ENCODE measurements at regions not wholly inside any gene's neighbourhood (a gene's known extent, or its start where the extent isn't known, plus 50 kb on each side); places are given as distances from the start of the nearest gene placed in this dataset.
"Not testable (repeated sequence)": the region's sequence is repeated elsewhere in the genome, so short reads cannot be mapped to it uniquely, and the experiment has no call there.

DNA sequence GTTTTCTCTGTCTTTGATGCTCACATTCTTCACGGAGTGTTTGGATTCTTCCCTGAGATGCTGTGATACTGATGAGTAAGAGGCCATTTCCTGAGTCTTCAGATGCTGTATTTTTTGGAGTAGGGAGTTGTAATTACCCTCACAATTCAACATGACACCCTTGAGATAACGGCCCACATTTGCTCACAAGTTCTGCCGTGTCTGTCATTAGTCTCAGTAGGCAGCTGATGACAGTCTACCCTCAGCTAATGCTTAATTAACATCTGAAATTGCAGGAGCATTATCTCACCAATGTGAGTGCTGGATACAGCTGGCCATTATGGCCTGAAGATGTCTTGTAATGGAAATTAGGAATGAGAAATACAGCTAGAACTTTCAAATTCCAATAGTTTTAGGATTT, 307.1 kb upstream of the ADCY2 start:
- DNase-seq (ENCODE audit: low spot score): no peak

DNA sequence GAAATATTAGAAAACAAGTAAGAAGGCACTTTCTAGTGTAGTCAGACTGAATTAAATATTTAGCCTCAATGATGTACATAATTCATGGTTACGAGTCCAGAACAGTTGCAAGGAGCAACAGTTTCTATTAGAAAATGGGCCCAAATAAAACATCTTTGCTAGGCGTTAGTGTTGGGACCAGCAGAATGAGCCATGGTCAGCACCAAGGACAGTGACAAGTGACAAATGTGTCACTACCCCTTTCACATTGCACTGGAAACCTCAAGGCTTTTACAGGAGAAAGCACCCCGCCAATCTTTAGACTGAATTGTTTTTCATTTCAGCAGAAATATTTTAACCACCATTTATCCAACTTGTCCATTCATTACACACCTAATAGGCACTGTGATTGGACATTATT, 301.3 kb upstream of the ADCY2 start:
- DNase-seq (ENCODE audit: low spot score): no peak

DNA sequence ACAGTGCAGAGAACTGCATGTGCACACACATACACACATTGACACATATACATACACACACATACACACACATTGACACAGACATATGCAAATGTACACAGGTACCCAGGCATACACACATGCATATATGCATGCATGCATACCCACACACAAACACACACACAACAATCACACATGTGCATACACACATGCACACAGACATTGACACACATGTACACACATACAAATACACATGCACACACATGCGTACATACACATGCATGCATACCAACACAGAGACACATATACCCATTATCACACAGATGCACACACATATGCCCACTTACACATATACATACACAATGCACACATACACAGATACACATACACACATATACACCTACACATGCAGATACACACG, 299.6 kb upstream of the ADCY2 start:
- no peak for DNase-seq (ENCODE audit: low spot score)

DNA sequence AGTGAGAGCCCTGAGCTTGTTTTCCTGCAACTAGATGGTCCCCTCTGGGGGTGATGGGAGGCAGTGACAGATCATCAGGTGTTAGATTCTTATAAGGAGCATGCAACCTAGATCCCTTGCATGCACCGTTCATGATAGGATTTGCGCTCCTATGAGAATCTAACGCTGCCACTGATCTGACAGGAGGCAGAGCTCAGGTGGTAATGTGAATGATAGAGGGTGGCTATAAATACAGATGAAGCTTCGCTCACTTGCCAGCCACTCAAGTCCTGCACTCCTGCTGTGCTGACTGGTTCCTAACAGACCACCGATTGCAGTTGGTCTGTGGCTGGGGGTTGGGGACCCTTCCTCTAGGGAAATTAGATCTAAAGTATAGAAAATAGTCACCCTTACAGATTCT, 290.6 kb upstream of the ADCY2 start:
- no peak for DNase-seq (ENCODE audit: low spot score)

DNA sequence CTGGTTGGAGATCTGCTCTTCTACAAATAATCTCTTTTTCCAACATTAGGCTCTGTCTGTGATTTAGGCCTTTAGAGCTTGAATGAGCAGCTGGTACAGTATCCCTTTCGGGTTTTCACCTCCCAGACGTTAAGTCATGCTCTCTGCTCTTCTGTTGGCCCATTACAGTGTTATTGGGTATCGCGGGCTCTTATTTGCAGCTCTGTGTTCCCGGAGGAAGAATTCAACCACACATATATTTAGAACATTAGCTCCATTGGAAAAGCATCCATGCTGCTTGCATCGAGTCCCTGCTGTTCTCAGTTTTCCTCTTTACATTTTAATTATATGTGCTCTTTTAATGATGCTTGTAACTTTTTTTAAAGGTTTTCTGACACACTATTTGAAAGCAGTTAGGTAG, 278.0 kb upstream of the ADCY2 start:
- no peak for DNase-seq (ENCODE audit: low spot score)

DNA sequence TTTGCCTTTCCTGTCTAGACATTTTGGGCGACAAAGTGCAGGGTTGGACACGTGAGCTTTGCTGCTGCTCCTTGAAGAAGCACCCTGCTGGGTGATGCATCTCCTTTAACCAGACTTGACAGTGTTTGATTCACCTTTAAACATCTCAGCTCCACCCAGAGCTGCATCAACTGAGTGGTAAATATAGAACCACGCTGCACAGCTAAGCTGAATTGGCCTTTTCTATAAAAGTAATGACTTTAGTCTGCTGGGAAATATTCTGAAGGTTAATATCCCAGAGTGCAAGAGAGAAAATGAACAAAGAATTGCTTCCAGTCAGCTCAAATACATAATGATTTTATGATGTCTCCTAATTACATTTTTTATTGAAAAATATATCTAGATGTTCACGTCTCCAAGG, 264.3 kb upstream of the ADCY2 start:
- DNase-seq (ENCODE audit: low spot score): no peak

DNA sequence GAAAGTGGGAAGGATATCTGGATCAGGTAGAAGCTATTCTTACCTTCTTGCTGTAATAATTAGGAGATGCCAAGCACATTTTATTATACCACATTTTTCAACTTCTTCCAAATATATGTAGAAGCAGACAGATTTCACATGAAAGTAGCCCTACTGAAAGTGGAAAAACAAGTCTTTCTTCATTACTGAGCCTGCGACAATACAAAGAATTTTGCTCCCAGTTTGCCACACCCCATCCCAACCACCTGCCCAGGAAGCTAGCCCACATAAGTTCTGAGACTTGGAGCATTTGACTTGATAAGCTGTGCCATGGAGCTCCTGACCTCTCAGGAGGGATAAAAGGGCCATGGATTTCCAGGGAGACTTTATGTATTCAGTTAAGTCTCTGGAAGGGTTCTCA, 249.1 kb upstream of the ADCY2 start:
- DNase-seq (ENCODE audit: low spot score): no peak

DNA sequence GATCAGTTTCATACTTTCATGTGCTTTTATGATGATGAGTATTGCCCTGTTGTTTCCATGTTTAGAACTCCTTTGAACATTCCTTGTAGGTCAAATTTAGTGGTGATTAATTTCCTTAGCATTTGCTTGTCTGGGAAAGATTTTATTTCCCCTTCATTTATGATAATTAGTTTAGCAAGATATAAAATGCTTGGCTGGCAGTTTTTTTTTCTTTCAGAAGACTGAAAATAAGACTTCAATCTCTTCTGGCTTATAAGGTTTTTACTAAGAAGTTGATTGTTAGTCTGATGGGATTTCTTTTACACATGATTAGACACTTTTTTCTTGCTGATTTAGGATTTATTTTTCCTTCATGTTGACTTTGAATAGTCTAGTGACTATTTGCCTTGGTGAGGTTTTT, 238.9 kb upstream of the ADCY2 start:
- no peak for DNase-seq (ENCODE audit: low spot score)

DNA sequence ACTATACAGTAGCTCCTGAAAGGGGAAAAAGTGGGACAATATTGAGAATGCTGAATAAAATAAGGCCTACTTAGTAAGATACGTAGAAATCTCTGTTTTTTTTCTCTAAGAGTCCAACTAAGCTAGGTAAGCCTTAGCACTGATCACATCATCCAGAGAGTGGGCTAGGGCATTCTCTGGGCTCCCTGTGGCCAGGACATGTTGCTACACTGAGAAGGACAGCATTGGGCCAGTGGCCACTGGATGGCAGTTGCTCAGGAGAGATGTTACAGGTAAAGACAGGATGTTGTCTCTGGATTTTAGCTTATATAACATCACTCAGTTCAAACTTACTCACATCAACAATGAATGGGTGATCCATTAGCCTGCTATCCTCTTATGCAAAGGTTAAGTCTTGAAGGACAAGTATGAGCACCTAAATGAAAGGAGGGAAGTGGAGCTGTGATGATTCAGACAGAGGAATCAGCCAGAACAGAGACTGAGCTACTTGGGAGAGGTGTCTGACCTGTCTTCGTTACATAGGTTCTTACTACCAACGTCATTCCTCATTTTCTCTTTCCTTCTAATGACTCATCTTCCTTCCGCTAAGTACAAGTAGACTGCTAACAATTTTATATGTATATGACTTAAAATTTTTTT, 226.6 kb upstream of the ADCY2 start:
- no peak for DNase-seq (ENCODE audit: low spot score)

DNA sequence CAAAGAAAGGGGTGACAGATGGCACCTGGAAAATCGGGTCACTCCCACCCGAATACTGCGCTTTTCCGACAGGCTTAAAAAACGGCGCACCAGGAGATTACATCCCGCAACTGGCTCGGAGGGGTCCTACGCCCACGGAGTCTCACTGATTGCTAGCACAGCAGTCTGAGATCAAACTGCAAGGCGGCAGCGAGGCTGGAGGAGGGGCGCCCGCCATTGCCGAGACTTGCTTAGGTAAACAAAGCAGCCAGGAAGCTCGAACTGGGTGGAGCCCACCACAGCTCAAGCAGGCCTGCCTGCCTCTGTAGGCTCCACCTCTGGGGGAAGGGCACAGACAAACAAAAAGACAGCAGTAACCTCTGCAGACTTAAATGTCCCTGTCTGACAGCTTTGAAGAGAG, 225.2 kb upstream of the ADCY2 start:
- DNase-seq (ENCODE audit: low spot score): not testable (repeated sequence)

DNA sequence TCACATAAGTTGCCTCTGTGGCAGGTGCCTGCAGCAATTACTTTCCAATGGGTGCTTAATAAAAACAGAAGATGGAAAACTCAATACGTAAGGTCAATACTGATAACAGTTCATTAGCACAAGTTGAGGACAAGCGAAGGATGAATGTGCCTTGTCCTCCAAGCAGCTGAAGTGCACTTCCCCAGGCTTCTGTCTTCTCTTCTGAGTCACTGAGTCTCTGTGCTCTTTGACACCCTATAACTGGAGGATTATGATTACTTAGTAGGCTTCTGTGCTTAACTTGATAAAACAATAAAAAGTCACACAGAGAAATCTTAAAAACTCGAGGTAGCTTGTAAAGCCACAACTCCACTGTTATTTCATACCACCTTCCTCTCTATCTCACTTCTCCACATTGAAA, 216.6 kb upstream of the ADCY2 start:
- no peak for DNase-seq (ENCODE audit: low spot score)

DNA sequence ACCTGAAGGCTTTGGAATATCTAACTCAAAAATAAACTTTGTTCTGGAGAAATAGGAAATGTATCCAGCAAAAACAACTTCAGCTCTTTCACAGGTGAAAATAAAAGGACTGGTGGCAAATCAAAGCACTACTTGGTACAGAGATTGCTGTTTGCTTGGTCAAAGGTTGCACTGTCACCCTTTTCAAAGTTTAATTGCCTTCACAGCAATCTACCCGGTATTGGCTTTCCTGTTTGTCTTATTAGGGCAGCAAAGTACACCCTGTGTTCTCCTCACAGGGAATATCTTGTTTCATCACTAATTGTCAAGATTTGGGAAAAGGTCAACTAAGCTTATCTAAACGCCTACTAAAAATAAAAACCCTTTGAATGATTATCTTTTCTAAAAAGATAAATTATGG, 214.1 kb upstream of the ADCY2 start:
- no peak for DNase-seq (ENCODE audit: low spot score)

DNA sequence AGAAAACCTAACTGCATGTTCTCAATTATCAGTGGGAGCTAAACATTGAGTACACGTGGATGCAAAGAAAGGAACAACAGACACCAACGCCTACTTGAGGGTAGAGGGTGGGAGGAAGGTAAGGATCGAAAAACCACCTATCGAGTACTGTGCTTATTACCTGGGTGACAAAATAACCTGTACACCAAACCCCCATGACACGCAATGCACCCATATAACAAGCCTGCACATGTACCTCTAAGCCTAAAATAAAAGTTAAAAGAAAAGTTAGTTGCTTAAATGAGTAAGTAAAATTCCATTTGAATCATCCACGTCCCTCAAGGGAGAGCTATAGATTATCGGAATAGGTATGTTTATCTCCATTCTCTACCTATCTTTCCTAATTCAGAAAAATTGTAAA, 210.2 kb upstream of the ADCY2 start:
- DNase-seq (ENCODE audit: low spot score): no peak

DNA sequence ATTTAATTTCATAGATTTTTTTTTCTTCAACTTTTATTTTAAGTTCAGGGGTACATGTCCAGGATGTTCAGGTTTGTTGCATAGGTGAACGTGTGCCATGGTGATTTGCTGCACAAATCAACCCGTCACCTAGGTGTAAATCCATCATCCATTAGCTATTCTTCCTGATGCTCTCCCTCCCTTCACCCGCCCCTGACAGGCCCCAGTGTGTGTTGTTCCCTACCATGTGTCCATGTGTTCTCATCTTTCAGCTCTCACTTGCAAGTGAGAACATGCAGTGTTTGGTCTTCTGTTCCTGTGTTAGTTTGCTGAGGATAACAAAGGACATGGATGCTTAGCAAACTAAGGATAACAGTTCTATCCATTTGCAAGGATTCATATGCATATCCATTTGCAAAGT, 209.1 kb upstream of the ADCY2 start:
- no peak for DNase-seq (ENCODE audit: low spot score)

DNA sequence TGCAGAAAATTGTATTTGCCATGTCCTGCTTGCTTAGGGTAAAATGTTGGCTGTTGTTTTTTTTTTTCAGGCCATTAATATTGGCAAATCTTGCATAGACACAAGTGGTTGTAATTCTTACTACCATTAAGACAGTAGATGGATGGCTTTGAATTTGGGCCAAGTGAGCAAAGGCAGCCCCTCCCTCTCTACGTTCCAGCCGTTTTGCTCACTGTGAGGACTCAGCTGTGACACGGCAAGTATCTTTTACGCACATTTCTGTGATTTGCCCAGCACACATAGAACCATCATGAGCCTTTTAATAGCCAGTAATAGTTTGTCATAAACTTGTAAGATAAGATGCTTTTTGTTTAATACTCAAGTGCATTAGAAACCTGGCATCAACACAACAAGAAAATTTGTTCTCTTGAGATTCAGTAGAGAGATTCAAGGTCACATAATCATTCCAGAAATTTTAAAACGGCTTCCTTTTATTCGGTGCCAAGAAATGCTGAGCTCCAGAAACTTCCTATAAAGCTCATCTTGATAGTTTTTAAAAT, 205.2 kb upstream of the ADCY2 start:
- no peak for DNase-seq (ENCODE audit: low spot score)

DNA sequence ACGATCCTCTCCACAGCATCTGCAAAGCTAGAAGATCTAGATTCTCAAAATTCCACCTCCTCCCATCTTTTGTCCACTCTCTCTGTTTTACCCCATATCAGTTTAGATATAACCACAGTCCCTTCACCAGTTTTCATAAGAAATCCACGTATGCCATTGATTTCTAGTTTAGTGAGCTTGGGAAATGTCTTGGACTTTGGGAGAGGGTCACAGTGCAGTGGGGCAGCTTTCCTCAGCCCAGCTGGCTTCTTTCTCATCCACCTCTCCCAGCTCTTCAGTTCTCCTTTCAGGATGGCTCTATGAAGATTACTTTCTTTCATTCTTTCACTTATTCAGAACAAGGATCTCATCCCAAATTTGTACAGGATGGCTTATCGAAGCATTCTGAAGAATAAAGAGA, 203.9 kb upstream of the ADCY2 start:
- no peak for DNase-seq (ENCODE audit: low spot score)

DNA sequence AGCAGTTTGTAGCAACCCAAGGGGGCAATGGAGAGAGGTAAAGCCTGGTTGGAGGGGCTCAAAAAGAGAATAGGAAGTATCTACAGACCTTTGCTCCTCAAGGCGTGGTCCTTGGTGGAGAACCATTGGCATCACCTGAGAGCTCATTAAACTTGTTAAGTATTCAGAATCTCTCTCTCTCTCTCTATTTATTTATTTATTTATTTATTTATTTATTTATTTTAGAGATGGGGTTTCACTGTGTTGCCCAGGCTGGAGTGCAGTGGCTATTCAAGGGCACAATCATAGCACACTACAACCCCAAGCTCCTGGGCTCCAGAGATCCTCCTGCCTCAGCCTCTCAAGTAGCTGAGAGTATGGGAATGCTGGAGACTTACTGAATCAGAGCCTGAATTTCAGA, 193.1 kb upstream of the ADCY2 start:
- DNase-seq (ENCODE audit: low spot score): no peak

DNA sequence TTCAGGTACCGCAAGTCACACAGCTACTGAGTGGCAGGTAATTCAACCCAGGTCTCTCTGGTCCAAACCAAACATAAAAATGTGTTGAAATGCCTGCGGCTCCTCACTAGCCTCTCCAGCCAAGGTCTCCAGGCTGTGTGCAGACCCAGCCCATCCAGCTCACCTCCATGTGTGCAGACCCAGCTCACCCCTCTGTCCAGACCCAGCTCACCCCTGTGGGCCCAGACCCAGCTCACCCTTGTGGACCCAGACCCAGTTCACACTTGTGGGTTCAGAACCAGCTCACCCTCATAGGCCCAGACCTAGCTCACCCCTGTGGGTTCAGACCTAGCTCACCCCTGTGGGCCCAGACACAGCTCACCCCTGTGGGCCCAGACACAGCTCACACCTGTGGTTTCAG, 188.0 kb upstream of the ADCY2 start:
- DNase-seq (ENCODE audit: low spot score): no peak

DNA sequence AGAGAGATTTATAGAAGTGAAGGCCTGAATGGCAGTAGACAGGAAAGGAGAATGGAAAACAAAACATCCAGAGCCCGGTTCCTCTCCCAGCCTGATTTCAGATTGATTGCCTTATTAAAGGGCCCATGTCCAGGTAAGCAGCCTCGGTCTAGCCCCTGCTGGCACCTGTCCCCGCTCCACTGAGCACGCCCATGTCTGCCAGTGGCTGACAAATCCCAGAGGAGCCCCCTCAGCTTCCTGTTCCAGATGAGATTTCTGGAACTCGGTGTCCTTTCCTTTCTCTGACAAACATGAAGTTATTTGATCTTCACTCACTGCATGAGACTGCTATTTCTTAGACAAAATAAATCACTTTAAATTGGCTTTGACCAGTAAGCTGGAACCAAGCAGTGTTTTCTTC, 187.0 kb upstream of the ADCY2 start:
- DNase-seq (ENCODE audit: low spot score): no peak

DNA sequence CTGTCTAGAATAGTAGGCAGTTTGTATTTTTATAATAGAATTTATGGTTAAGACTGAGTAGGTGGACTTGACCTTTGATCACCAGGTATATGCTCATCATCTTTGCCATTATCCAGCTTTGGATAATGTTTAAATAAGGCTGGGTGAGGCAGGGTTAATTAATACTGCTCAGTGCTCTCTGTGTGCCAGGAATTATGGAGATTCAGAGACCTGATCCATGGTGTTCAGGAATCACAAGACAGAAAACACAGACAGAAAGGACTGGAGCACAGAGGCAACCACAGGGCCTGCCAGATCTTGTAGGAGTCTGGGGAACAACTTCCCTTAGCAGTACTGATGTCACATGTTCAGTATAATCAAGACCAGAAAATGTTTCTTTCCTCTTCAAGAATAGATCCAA, 186.3 kb upstream of the ADCY2 start:
- DNase-seq (ENCODE audit: low spot score): no peak

DNA sequence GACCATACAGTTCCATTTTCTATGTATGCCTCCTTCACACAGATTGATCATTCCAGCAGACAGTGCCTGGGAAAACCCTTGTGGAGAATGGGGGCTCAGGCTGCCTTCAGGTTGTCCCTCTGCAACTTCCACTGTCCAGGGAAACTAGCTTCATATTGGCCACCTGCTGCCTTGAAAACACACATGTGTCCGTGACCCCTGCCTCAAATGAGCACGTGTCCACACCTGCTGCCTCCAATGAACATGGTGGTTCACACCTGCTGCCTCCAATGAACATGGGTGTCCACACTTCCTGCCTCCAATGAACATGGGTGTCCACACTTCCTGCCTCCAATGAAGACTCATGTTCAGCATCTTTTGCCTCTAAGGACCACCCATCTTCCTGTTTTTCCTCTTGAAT, 185.4 kb upstream of the ADCY2 start:
- no peak for DNase-seq (ENCODE audit: low spot score)

DNA sequence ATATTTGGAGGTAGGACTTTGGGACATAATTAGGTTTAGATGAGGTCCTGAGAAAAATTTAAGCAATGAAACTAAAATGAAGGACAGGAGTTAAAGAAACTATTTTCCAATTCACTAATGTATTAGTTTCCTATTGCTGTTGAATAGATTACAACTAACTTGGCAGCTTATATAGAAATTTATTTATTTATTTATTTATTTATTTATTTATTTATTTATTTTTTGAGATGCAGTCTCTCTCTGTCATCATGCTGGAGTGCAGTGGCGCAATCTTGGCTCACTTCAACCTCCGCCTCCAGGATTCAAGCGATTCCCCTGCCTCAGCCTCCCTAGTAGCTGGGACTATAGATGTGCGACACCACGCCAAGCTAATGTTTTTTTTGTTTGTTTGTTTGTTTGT, 182.4 kb upstream of the ADCY2 start:
- no peak for DNase-seq (ENCODE audit: low spot score)

DNA sequence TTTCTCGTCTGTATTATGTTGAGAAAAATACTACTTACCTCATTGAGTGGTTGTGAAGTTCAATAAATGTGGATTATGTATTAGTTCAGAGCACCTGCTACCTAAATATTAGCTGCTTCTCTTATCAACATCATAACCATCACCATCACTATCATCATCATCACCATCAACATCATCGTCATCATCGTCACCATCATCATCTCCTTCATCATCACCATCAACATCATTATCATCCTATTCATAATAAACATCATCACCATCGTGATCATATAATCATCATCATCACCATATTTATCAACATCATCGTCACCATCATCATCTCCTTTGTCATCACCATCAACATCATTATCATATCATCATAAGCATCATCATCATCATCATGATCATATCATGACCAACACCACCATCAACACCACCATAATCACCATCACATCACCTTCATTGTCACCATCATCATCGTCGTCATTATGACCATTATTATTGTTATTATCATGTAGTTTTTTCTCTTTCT, 181.0 kb upstream of the ADCY2 start:
- DNase-seq (ENCODE audit: low spot score): no peak

DNA sequence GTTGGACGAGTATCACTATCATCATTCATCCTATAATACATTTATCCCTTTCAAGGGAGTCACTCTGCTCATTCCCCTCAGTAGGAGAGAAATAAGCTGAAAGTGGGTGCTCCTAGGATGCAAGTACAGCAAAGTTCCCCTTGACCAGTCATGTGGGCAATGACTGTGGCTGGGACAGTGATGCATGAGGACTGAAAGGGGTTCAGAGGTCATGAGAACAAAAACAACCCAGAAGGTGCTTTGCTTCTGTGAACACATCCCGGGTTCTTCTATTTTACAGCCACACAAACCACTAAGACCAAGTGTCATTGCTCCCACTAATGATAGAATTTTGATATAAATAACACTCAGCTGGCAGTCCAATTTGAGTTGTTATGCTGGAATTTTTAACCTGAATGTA, 177.8 kb upstream of the ADCY2 start:
- DNase-seq (ENCODE audit: low spot score): no peak

DNA sequence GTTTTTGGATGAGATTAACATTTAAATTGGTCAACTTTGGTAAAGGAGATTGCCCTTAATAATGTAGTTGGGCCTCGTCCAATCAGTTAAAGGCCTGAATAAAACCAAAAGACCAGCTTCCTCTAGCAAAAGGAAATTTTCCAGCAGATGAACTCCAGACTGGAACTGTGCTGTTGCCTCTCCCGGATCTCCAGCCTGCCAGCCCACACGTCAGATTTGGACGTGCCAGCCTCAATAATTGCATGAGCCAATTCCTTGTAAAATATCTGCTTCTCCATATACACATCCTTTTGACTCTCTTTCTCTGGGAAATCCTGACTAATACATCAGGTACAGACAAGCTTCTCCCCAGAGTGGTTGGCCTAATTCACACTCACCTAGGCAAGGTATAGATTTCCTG, 175.8 kb upstream of the ADCY2 start:
- no peak for DNase-seq (ENCODE audit: low spot score)
